ENCODE measurements at regions not wholly inside any gene's neighbourhood (a gene's known extent, or its start where the extent isn't known, plus 50 kb on each side); places are given as distances from the start of the nearest gene placed in this dataset.
A peak's percentile ranks its signal among the peaks of the same experiment; 100 is the strongest.

- Histone ChIP-seq H3K4me3 (no peak overlapping the region), H3K27ac (no peak overlapping the region)
- DNase-seq (ENCODE audit: low spot score): no peak
- TF ChIP-seq CTCF (IDR thresholded peaks at IDR 0.05): peak; percentile 50
These were observed 304.1 kb upstream of the SSTR1 start for GRCh38 chr14:37903343-37904191.

GRCh38 chr14:37924622-37925021 is 283.1 kb upstream of the SSTR1 start:
- no peak for DNase-seq (ENCODE audit: low spot score)
- Histone ChIP-seq H3K4me3 (no peak overlapping the region), H3K27ac (no peak overlapping the region)
- no peak for TF ChIP-seq CTCF (IDR thresholded peaks at IDR 0.05)

- Histone ChIP-seq H3K4me3 (no peak overlapping the region), H3K27ac (no peak overlapping the region)
- no peak for TF ChIP-seq CTCF (IDR thresholded peaks at IDR 0.05)
- no peak for DNase-seq (ENCODE audit: low spot score)
These were observed 275.7 kb upstream of the SSTR1 start for GRCh38 chr14:37932008-37932407.

- Histone ChIP-seq H3K4me3 (no peak overlapping the region), H3K27ac (no peak overlapping the region)
- DNase-seq (ENCODE audit: low spot score): no peak
- TF ChIP-seq CTCF (IDR thresholded peaks at IDR 0.05): no peak
These were observed 275.2 kb upstream of the SSTR1 start for GRCh38 chr14:37932481-37932880.

GRCh38 chr14:37936971-37937370 is 270.7 kb upstream of the SSTR1 start:
- H3K27ac ChIP-seq: no peak overlapping the region
- no peak for TF ChIP-seq CTCF (IDR thresholded peaks at IDR 0.05)
- no peak overlapping the region for H3K4me3 ChIP-seq
- no peak for DNase-seq (ENCODE audit: low spot score)

GRCh38 chr14:37939442-37940028 is 268.2 kb upstream of the SSTR1 start:
- TF ChIP-seq CTCF (IDR thresholded peaks at IDR 0.05): no peak
- DNase-seq (ENCODE audit: low spot score): no peak

GRCh38 chr14:37945959-37946358 is 261.7 kb upstream of the SSTR1 start:
- Histone ChIP-seq H3K27ac (no peak overlapping the region), H3K4me3 (no peak overlapping the region)
- no peak for DNase-seq (ENCODE audit: low spot score)
- no peak for TF ChIP-seq CTCF (IDR thresholded peaks at IDR 0.05)

More at GRCh38 chr14:37939442-37940028, 268.2 kb upstream of the SSTR1 start:
- Histone ChIP-seq H3K27ac (no peak overlapping the region), H3K4me3 (no peak overlapping the region)
